MM.1S (cell line): ENCODE measurements at regions not wholly inside any gene's neighbourhood (a gene's known extent, or its start where the extent isn't known, plus 50 kb on each side); places are given as distances from the start of the nearest gene placed in this dataset.
"Not testable (repeated sequence)": the region's sequence is repeated elsewhere in the genome, so short reads cannot be mapped to it uniquely, and the experiment has no call there.

Source experiments
- CTCF ChIP-seq: fragments of 300-600 bp; sonication (generic); IDR thresholded peaks from 2 replicates; pipeline ENCODE4 v1.5.1; 2016; ENCODE audit warnings: antibody characterized with exemption, low read length, mixed read lengths
- EZH2 ChIP-seq: fragments of 300-600 bp; sonication (generic); optimal IDR thresholded peaks from 2 replicates; pipeline ENCODE3; 2017; ENCODE audit warnings: low read depth, mild to moderate bottlenecking, antibody characterized with exemption, low read length, mixed read lengths
- EZH2phosphoT487 ChIP-seq: fragments of 300-600 bp; sonication (generic); IDR thresholded peaks from 2 replicates; pipeline ENCODE4 v1.6.1; 2018; ENCODE audit warnings: antibody characterized with exemption, low read length

- not testable (repeated sequence) for TF ChIP-seq EZH2phosphoT487, EZH2, CTCF
Observed at GRCh38 chr2:111472844-111473403, 352.2 kb downstream of the BCL2L11 start.
